WI38 (cell line): ENCODE measurements at regions not wholly inside any gene's neighbourhood (a gene's known extent, or its start where the extent isn't known, plus 50 kb on each side); places are given as distances from the start of the nearest gene placed in this dataset.
"Not testable (repeated sequence)": the region's sequence is repeated elsewhere in the genome, so short reads cannot be mapped to it uniquely, and the experiment has no call there.

Source experiments
- H3K4me3 ChIP-seq: 2 replicates; pipeline ENCODE4 v1.5.1; 2011; ENCODE audit warnings: low read depth, mild to moderate bottlenecking, control low read depth, low read length
- CTCF ChIP-seq: IDR thresholded peaks from 2 replicates; pipeline ENCODE4 v1.5.1; 2012; ENCODE audit warnings: low read depth, mild to moderate bottlenecking, control low read depth, low read length

- H3K4me3 ChIP-seq, result no peak overlapping the region
- no peak for TF ChIP-seq CTCF
Observed at GRCh38 chr4:131470360-131470759, 1678.7 kb upstream of the PCDH10 start.

GRCh38 chr4:131488772-131489171 lies 1660.3 kb upstream of the PCDH10 start:
- TF ChIP-seq CTCF, result no peak
- H3K4me3 ChIP-seq, result no peak overlapping the region

GRCh38 chr4:131496211-131496610 lies 1652.9 kb upstream of the PCDH10 start:
- not testable (repeated sequence) for H3K4me3 ChIP-seq

- no peak overlapping the region for H3K4me3 ChIP-seq
- TF ChIP-seq CTCF, result no peak
Observed at GRCh38 chr4:131499141-131499873, 1649.8 kb upstream of the PCDH10 start.

GRCh38 chr4:131509521-131509920 lies 1639.6 kb upstream of the PCDH10 start:
- no peak overlapping the region for H3K4me3 ChIP-seq
- no peak for TF ChIP-seq CTCF

GRCh38 chr4:131526686-131527085 lies 1622.4 kb upstream of the PCDH10 start:
- TF ChIP-seq CTCF, result no peak

GRCh38 chr4:131531087-131531486 lies 1618.0 kb upstream of the PCDH10 start:
- TF ChIP-seq CTCF, result no peak
- H3K4me3 ChIP-seq, result no peak overlapping the region

More at GRCh38 chr4:131526686-131527085, 1622.4 kb upstream of the PCDH10 start:
- H3K4me3 ChIP-seq, result no peak overlapping the region
